Right kidney (tissue), 1 donor: ENCODE measurements at regions not wholly inside any gene's neighbourhood (a gene's known extent, or its start where the extent isn't known, plus 50 kb on each side); places are given as distances from the start of the nearest gene placed in this dataset.

ENCODE experiments used
- DNase-seq: peaks from one replicate; pipeline ENCODE4 v3.0.0-alpha.2; 2016

- no peak for DNase-seq
Observed at GRCh38 chr22:47775191-47775590, 1012.7 kb downstream of the TBC1D22A start.

- no peak for DNase-seq
Observed at GRCh38 chr22:47773635-47774034, 1011.2 kb downstream of the TBC1D22A start.

- no peak for DNase-seq
Observed at GRCh38 chr22:47772864-47773263, 1010.4 kb downstream of the TBC1D22A start.

GRCh38 chr22:47769652-47770051 lies 1007.2 kb downstream of the TBC1D22A start:
- DNase-seq, result no peak

GRCh38 chr22:47768027-47768426 lies 1005.6 kb downstream of the TBC1D22A start:
- no peak for DNase-seq

GRCh38 chr22:47767403-47767802 lies 1005.0 kb downstream of the TBC1D22A start:
- no peak for DNase-seq

- no peak for DNase-seq
Observed at GRCh38 chr22:47765757-47766156, 1003.3 kb downstream of the TBC1D22A start.

GRCh38 chr22:47762141-47762540 lies 999.7 kb downstream of the TBC1D22A start:
- no peak for DNase-seq

GRCh38 chr22:47759909-47760308 lies 997.5 kb downstream of the TBC1D22A start:
- no peak for DNase-seq

- DNase-seq, result no peak
Observed at GRCh38 chr22:47757741-47758140, 995.3 kb downstream of the TBC1D22A start.

GRCh38 chr22:47750086-47750485 lies 987.6 kb downstream of the TBC1D22A start:
- no peak for DNase-seq

- no peak for DNase-seq
Observed at GRCh38 chr22:47748957-47749356, 986.5 kb downstream of the TBC1D22A start.

- no peak for DNase-seq
Observed at GRCh38 chr22:47748271-47748670, 985.8 kb downstream of the TBC1D22A start.

GRCh38 chr22:47740109-47740805 lies 977.8 kb downstream of the TBC1D22A start:
- no peak for DNase-seq

GRCh38 chr22:47739291-47740015 lies 977.0 kb downstream of the TBC1D22A start:
- DNase-seq, result peak; percentile 13

- DNase-seq, result no peak
Observed at GRCh38 chr22:47738472-47739013, 976.1 kb downstream of the TBC1D22A start.

- DNase-seq, result no peak
Observed at GRCh38 chr22:47736186-47737034, 974.0 kb downstream of the TBC1D22A start.

- DNase-seq, result no peak
Observed at GRCh38 chr22:47734511-47734910, 972.1 kb downstream of the TBC1D22A start.

GRCh38 chr22:47727641-47728040 lies 965.2 kb downstream of the TBC1D22A start:
- DNase-seq, result no peak

GRCh38 chr22:47724751-47725150 lies 962.3 kb downstream of the TBC1D22A start:
- no peak for DNase-seq

GRCh38 chr22:47724030-47724429 lies 961.6 kb downstream of the TBC1D22A start:
- no peak for DNase-seq

- DNase-seq, result no peak
Observed at GRCh38 chr22:47718337-47718736, 955.9 kb downstream of the TBC1D22A start.
